DMS 273 (cell line): ENCODE measurements at regions not wholly inside any gene's neighbourhood (a gene's known extent, or its start where the extent isn't known, plus 50 kb on each side); places are given as distances from the start of the nearest gene placed in this dataset.
"Not testable (repeated sequence)": the region's sequence is repeated elsewhere in the genome, so short reads cannot be mapped to it uniquely, and the experiment has no call there.

Source experiments
- DNase-seq: peaks from one replicate; lab custom pipeline; 2025; ENCODE audit not compliant: unreplicated experiment; lab: John Stamatoyannopoulos, UW

DNA sequence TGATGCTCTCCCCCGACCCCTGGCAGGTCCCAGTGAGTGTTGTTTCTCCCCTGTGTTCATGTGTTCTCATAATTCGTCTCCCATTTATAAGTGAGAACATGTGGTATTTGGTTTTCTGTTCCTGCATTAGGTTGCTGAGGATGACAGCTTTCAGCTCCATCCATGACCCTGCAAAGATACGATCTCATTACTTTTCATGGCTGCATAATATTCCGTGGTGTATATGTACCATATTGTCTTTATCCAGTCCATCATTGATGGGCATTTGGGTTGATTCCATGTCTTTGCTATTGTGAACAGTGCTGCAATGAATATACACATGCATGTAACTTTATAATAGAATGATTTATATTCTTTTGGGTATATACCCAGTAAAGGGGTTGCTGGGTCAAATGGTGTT, 321.5 kb downstream of the EMP1 start:
- not testable (repeated sequence) for DNase-seq

DNA sequence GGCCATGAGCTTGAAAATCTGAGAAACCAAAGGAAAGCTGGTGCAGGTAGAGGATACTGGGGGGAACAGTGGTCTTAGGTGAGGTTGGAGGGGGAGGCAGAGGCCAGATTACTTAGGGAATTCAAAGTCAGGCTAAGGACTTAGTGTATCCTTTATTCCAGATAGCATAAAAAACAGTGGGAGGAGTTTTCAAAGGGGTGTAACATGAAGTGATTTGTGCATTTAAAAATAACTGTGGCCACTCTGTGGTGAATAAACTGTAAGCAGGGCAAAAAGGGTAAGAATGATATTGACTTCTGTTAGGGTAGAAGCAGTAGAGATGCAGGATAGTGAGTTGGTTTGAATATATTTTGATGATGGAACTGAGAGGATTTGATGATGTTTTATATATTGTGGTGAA, 313.2 kb downstream of the EMP1 start:
- DNase-seq, result no peak

DNA sequence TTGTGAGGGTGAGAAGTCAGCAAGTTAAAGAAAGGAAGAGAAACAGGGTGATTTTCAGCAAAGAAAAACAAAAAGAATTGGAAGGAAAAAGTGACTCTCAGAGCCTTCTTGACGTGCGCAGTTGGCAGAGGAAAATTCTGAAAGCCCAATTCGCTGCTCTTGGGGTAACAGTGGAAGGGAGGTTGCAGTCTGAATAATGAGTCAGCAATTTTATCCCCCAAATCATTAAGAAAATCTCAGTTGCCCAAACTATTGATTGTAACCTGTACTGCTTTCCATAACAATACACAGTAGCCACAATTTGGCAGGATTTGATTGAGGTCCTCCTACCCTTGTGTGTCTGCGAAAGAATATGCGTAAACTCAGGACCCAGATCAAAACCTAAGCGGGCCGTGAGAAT, 309.1 kb downstream of the EMP1 start:
- DNase-seq, result no peak

DNA sequence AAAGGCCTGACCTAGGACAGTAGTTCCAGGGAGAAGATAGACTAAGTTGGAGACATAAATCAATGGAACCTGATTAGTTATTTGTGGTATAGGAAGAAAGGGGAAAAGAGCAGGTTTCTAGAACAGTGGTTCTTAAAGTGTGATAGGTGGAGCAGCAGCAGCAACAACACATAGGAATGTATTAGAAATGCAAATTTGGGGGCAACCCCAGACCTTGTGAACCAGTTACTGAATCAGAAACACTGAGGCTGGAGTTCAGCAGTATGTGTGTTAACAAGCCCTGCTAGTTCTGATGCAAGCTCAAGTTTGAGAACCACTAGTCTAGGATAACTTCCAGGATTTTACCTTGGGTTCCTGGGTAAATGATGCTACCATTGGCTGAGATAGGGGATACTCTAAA, 308.7 kb downstream of the EMP1 start:
- DNase-seq, result no peak

DNA sequence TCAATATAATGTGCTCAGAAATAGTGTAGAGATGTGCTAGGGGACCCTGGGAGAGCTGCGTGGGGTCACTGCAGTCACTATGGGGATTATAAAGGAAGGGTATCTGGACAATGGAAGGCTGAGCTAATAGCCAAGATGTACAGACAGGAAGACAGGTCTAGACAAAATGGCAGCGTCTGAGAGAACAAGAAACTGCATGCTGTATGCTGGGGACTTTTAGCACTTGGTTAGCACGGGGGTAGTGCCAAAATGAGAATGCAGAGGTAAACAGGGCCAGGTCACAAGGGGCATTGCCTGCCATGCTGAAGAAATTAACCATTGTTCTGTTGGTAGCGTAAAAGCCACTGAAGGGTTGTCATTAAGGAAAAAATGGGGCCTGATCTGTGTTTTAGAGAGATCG, 308.2 kb downstream of the EMP1 start:
- DNase-seq, result no peak

DNA sequence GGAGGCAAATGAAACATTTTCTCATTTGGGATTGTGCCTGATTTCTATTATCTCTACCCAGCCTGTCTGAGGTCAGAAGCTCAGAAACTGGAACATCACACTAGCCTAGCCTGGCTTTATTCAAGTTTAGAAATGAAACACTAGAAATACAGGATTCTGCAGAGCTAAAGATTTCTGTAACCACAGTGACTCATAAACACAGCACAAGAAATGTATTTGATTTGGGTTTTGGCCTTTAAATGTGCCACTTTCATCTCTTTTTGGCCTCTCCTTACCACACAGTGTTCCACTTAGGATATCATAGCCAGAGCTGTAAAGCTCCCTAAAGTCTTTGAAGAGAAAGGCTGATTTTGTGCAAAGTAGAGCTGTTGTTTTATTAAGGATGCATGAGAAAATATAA, 307.5 kb downstream of the EMP1 start:
- no peak for DNase-seq

DNA sequence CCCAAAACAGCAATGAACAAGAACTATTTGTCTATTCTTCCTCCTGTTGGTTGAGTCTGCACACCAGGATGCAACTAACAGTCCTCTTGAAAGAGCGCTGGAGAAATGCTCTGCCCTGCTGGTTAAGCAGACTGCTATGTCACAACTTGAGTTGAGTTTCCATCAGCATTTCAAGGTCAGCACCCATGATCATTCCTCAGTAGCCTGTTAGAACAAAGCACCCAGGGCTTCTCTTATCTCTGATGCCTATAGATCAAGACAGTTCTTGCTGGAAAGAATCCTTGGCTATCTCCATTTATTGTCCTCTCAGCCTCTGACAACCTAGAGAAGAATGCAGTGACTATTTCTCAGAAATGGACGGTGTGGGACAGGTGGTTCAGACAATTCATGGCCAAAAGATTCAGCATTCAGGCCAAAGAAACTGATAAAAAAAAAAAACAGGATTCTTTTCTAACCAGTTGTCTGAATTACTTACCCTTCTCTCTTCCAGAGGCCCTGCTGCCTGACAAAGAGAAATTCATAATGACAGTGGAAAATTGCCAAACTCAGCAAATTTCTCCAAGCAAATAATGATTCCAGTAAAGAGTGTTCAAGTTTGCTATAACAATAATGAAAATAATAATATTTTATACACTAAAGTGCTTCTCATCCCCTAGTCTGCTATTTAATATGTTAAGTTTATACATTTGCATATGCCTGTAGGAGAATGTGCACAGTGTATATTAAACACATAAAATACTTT, 306.7 kb downstream of the EMP1 start:
- DNase-seq, result no peak

DNA sequence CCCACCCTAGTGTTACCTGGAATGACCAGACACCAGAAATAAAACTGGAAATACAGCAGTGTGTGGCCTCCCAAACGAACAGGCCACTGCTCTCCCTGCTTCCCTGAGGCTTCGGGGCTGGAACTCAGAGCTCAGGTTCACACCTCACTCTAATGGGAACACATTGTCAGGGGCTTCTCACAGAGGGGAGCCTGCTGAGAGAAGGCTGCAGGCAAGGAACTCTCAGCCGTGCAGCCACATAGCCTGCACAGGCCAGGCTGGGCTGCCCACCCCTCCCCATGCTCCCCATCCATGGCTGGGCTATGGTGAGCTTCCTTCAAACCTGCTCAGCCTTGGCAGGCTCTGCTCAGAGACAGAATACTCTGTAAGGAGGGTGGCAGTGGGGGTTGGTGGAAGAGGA, 302.5 kb downstream of the EMP1 start:
- no peak for DNase-seq

DNA sequence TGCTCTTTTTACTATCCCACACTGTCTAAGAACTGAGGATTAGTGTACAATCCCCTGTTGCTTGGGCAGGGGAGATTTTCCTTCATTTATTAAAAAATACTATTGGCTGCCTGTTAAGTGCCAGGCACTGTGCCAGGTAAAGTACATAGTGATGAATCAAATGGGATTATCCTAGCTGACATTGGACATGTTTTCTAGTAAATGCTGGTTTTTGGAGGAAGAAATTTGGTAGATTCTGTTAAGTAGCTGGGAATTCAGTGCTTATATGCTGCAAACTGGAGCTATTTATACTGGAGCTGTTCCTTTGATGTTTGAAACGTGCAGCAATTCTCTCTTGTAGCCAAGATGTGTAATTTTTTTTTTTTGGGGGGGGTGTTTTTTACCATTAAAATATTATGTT, 299.6 kb downstream of the EMP1 start:
- DNase-seq, result no peak

DNA sequence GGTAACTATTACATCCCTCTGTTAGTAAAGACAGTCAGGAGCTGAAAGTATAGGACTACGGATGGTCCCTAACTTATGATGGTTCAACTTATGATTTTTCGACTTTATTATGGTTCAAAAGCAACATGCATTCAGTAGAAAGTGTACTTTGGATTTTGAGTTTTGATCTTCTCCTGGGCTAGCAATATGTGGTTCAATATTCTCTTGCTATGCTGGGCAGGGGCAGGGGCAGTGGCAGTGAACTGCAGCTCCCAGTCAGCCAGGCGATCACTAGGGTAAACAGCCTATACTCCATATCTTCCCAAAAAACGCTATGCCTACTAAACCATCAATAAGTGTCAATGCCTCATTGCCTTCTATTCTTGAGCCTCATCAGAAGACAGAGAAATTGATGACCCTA, 292.7 kb downstream of the EMP1 start:
- DNase-seq, result no peak

DNA sequence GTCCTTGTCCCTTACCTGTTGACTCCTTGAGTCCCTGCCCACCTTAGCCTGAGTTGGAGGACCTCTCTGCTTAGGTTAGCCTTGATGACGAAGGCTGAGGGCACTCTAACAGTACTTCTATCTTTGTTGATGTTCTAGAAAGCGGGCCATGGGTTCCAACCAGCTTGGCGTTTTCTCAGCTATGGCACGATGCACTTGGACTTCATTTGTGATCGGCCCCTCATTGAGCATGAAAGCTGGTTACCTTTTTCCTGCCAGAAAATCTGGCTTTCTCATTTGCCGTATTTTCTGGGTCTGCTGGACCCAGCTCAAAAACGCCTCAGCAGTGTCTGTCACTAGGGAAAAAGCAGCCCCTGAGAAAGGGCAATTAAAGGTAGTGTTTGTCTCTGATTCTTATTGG, 290.8 kb downstream of the EMP1 start:
- DNase-seq, result no peak

DNA sequence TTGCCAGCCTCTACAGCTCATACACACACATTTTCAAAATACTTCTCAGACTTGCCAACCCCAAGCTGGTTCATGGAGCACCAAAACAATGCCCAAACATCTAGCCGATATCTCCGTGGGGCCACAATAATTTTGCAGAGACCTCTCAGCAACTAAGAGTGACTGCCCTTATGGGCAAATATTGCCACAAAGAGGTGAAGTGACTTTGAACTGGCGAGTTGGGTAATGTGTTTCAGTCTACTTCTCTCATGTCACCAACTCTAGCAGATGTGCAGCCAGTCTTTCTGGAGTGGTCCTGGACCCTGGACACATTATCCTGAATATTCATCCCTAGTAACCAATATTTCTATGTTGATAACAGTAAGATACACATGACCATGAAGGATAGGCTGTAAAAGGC, 290.3 kb downstream of the EMP1 start:
- no peak for DNase-seq

DNA sequence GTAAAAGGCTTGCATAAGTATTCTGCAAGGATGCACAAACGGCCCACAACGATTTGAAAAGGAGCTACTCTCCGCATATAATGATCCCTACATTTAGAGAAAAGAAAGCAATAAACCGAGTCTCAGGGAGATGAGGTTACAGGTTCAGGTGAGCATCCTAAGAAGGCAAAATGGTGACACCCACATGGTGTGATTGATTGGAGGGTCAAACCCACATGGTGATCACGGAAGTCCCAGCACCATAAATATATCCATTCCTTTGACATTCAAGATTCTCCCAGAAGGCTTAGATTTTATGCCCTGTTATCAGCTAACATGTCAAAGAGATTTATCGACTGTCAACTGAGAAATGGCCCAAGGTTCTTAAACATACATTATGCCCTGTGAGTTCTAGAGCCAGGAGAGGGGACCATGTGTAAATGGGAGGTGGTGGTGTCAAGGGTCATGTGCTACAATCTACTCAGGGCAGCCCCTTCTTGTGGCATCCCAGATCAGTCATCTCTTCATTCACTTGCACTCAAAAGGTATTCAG, 282.2 kb downstream of the EMP1 start:
- no peak for DNase-seq

DNA sequence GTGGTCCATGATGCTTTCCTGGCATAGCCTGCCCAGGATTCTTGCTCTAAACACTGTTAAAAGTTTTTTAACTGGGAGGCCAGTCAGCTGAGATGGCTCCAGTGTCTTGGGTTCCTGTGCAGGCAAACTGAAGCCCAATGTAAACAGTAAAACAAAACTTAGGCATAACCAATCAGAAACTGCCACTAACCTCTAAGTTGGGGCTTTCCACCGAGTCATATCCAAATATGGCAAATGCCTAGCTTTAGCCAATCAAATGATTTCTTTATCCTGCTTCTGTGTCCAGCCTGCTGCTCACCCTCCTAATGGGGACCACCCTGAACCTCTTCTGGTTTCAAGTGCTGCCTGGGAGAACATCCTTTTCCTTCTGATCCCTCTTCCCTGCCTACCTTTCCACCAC, 277.9 kb downstream of the EMP1 start:
- no peak for DNase-seq

DNA sequence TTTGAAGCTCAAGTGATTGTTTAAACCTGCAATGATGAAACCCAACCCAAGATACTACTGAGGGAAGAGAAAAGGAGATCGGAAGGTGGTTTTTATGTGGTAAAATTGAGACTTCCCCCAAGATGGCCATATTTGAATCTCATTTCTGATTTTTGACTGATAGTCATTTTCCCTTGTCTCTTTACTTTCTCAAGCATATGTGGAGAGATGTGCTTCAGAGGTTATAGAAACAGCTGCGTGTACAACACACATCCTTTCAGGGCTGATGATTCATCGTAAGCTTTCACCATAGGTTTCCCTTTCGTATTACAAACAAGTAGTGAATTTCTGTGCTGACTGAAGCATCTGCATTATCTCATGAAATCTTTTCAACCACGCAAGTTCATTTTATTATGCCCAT, 276.2 kb downstream of the EMP1 start:
- no peak for DNase-seq

DNA sequence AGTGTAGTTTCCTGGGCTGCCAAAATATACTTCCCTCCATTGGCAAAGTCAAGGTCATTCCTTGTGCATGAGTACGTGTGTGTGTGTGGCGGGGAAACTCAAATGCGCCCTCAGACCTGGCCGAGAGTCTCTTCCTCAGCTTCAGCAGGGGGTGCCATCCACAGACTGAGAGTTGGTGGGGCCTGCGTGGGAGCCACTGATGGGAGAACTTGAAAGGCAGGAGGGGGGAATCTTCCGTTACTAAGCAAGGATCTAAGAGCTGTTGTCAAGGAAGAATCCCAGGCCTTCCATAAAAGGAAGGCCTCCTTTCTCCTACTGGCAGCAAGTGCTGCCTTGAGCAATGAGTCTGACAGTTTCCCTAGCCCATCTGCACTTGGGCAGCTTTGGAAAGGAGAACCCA, 274.9 kb downstream of the EMP1 start:
- DNase-seq, result no peak

DNA sequence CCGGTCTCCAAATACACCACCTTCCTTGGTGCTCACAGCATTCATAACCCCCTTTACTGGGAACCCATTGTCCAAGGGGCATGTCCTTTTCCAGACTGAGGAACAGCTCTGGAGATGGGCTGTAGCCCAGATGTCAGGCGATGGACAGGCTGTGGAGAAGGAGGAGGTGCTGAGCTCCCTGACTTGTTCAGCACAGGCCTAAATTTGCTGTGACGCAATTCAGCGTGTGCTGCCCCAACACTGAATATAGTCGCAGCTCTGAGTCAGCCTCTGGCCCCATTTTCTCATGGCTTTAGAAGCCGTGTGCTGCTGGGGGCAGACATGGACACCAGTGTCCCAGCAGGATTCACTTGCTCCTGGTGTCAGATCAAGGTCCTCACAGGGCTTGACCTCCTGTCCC, 269.1 kb downstream of the EMP1 start:
- no peak for DNase-seq

DNA sequence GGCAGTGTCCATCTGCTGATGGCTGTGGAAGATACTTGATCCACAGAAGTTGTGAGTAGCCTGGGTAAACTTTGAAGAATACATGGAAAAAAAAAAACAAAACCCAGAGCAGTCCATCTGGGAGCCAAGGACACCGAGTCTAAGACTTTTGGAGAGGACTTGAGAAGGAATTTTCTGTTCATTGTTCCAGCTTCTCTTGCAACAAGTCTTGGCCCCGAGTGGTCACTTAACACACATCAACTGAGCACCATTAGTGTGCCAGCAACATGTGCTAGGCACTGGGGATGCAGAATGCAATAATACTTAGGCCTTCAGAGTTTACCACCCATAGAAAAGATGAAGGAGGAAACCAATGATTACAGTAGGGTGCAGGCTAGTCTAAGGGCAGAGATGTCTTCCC, 266.7 kb downstream of the EMP1 start:
- no peak for DNase-seq

DNA sequence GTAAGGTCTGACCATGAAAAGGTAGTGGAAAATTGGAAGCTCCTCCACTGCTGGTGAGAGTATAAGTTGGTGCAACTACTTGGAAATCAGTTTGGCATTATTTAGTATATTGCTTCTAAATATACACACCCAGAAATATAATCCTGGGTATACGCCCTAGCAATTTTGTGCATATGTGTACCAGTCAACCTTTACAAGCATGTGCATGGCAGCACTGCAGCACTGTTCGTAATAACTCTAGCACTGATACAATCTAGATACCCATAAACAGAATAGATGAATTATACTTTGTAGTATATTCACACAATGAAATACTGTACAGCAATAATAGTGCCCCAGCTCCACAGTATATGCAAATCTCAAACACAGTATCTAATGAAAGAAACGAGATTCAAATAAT, 265.9 kb downstream of the EMP1 start:
- DNase-seq, result no peak

DNA sequence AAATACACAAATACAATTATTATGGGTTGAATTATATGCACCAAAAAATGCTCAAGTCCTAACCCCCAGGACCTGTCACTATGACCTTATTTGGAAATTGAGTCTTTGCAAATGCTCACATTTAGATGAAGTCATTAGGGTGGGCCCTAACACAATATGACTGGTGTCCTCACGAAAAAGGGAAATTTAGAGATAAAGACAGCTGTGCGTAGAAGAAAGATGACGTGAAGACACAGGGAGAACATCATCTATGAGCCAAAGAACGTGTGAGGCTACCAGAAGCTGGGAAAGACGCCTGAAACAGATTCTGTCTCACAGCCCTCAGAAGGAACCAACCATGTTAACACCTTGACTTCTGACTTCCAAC, 259.2 kb downstream of the EMP1 start:
- no peak for DNase-seq

DNA sequence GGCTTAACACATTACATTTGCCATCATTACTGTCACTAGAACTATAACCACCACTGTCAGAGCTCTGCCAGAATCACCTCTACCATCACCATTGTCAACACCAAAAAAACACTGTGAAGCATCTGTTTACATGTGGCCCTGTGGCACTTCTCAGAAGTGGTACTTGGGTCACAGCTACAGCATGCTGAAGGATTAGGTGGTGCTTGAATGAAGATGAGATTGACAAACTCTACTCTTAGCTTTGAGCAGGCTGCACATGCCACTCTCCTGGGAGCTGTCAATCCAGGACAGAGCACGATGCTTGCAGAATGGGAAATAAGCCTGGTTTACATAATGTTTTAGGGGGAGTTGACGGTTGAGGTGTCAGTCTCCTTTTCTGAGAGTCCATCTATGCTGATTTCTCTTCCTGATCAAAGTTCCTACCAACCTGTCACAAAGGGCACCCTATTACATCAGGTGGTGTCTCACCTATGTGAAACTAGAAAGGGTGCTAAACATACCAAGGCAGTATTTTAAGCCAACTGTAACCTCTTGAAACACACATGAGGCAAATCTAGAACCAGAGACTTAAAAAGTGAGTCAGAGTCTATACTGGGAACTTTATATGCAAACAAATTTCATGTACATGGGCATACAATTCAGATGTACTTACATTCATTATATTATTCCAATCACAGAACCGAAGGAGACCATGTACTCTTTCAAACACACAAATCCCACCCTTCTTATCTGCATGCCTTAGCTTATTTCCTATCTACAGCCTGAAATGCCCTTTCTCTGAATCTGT, 258.7 kb downstream of the EMP1 start:
- no peak for DNase-seq

DNA sequence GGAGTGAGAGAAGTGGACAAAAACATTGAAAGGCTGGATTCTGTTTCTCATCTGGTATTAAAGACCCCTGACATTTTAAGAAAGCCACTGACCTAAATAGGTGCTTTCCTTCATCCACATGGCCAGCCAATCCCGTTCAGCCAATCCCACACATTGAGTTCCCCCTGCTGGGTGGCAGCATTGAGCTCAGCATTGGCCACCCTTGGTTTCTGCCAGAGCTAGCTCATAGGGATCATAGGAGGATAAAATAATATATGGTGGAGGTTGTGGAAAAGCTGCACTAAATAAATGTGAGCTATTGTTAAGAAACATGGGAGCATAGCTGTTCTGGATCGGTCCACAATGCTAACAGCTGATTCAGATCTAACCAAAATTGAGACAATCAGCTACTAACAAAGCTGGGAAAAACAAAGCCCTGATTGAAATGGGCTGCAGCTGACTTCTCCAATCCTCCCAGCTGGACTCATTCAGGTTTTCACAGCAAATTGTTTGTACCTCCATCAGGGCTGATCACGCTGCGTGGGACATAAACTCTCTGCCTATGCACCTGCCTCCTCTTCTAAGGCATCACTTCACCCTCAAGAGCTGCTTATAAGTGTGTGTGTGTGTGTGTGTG, 256.5 kb downstream of the EMP1 start:
- no peak for DNase-seq
